IPS DF 6.9 (cell line): ENCODE measurements at regions not wholly inside any gene's neighbourhood (a gene's known extent, or its start where the extent isn't known, plus 50 kb on each side); places are given as distances from the start of the nearest gene placed in this dataset.
"Not testable (repeated sequence)": the region's sequence is repeated elsewhere in the genome, so short reads cannot be mapped to it uniquely, and the experiment has no call there.

ENCODE experiments used
- DNase-seq: peaks from one replicate; pipeline ENCODE4 v3.0.0-alpha.2; 2013; ENCODE audit warnings: low read depth, low spot score
- H3K27ac ChIP-seq: one replicate; pipeline ENCODE4 v1.5.1; 2013; ENCODE audit warnings: low read length, control low read depth
- H3K27me3 ChIP-seq: 2 replicates; pipeline ENCODE4 v1.6.1; 2013; ENCODE audit warnings: mild to moderate bottlenecking, low read length; ENCODE audit not compliant: control insufficient read depth, insufficient read depth
- H3K36me3 ChIP-seq: 2 replicates; pipeline ENCODE4 v1.6.1; 2013; ENCODE audit warnings: low read length; ENCODE audit not compliant: control insufficient read depth, insufficient read depth
- H3K4me1 ChIP-seq: 2 replicates; pipeline ENCODE4 v1.6.1; 2013; ENCODE audit warnings: low read length; ENCODE audit not compliant: control insufficient read depth, insufficient read depth
- H3K4me3 ChIP-seq: 2 replicates; pipeline ENCODE4 v1.5.1; 2013; ENCODE audit warnings: mild to moderate bottlenecking, low read length
- H3K9me3 ChIP-seq: 2 replicates; pipeline ENCODE4 v1.6.1; 2013; ENCODE audit warnings: low read length, inconsistent platforms; ENCODE audit not compliant: control insufficient read depth, insufficient read depth
- WGBS: extraction: QIAGEN DNeasy Blood & Tissue Kit; methylation state at CpG from one replicate; pipeline ENCODE4 v1.1.7; 2013; ENCODE audit warnings: mixed read lengths, missing lambda C conversion rate; ENCODE audit not compliant: insufficient read length, insufficient coverage; 5-methylcytosine and 5-hydroxymethylcytosine counted together

DNA sequence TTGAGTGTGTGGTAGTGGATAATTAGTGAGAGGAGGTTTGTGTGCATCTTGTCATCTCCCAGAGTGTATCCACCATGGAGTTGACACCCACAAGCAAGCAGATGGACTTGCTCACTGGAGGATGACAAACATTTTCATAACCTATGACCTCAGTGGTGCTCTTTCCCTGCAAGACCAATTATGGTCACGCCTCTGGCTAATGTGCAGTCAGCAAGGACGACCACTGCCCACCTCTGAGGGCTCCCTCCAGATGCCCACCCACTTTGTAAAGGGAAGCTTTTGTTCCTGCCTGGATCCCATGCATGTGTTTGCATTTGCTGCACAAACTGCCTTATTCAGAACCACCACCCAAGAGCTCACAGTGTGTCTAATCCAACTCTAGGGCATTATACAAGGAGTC lies 982.8 kb downstream of the TMEM121 start:
- peaks cover 13% of the 10 kb centered on the region for H3K9me3 ChIP-seq
- WGBS: no CpG with 5 or more reads among the region's 2 CpGs
- H3K4me1 ChIP-seq: no peaks in the 10 kb centered on the region
- H3K36me3 ChIP-seq: no peaks in the 10 kb centered on the region
- H3K4me3 ChIP-seq: no peak overlapping the region
- no peaks in the 10 kb centered on the region for H3K27me3 ChIP-seq
- DNase-seq: no peak
- H3K27ac ChIP-seq: no peak overlapping the region

DNA sequence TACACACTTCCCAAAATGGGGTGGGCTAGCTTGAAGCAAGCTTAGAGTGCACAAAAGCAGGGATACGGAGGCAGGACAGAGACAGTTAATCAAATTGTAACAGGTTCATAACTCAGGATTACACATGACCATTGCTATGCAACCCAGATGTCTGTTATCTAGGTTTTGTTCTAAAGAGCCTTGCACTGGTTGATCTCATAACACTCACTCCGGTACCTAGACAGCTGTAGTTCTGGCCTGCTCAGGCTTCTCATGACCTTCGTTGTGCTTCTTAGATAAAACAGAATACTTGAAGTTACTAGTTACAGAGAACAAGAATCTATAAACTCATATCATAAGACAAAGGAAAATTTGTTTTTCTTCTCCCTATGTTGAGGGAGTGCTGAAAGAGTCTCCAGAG lies 983.4 kb downstream of the TMEM121 start:
- Histone ChIP-seq H3K27ac (no peak overlapping the region), H3K4me3 (no peak overlapping the region), H3K27me3 (no peaks in the 10 kb centered on the region), H3K9me3 (peaks cover 12% of the 10 kb centered on the region), H3K36me3 (no peaks in the 10 kb centered on the region), H3K4me1 (no peaks in the 10 kb centered on the region)
- whole genome bisulfite sequencing: no CpG with 5 or more reads among the region's 3 CpGs
- DNase-seq: no peak

GRCh38 chr14:106511006-106511799 lies 984.8 kb downstream of the TMEM121 start:
- DNase-seq: no peak
- WGBS: no CpG with 5 or more reads among the region's 9 CpGs
- no peak overlapping the region for H3K4me3 ChIP-seq
- H3K27me3 ChIP-seq: no peaks in the 10 kb centered on the region
- peaks cover 11% of the 10 kb centered on the region for H3K9me3 ChIP-seq
- H3K36me3 ChIP-seq: no peaks in the 10 kb centered on the region
- H3K4me1 ChIP-seq: no peaks in the 10 kb centered on the region
- no peak overlapping the region for H3K27ac ChIP-seq

GRCh38 chr14:106511800-106512198 lies 985.4 kb downstream of the TMEM121 start:
- no peaks in the 10 kb centered on the region for H3K4me1 ChIP-seq
- H3K9me3 ChIP-seq: peaks cover 11% of the 10 kb centered on the region
- no peak overlapping the region for H3K27ac ChIP-seq
- H3K27me3 ChIP-seq: no peaks in the 10 kb centered on the region
- no peak for DNase-seq
- H3K36me3 ChIP-seq: no peaks in the 10 kb centered on the region
- WGBS: no CpG with 5 or more reads among the region's 9 CpGs
- H3K4me3 ChIP-seq: no peak overlapping the region

- Histone ChIP-seq H3K27me3 (no peaks in the 10 kb centered on the region), H3K36me3 (no peaks in the 10 kb centered on the region), H3K4me3 (no peak overlapping the region), H3K4me1 (no peaks in the 10 kb centered on the region), H3K9me3 (peaks cover 9% of the 10 kb centered on the region), H3K27ac (no peak overlapping the region)
- DNase-seq: no peak
- WGBS: no CpG with 5 or more reads among the region's 3 CpGs
Observed at GRCh38 chr14:106513302-106513701, 986.9 kb downstream of the TMEM121 start.

GRCh38 chr14:106518054-106518943 lies 991.9 kb downstream of the TMEM121 start:
- WGBS: no CpG with 5 or more reads among the region's 11 CpGs
- peaks cover 8% of the 10 kb centered on the region for H3K9me3 ChIP-seq
- DNase-seq: no peak

DNA sequence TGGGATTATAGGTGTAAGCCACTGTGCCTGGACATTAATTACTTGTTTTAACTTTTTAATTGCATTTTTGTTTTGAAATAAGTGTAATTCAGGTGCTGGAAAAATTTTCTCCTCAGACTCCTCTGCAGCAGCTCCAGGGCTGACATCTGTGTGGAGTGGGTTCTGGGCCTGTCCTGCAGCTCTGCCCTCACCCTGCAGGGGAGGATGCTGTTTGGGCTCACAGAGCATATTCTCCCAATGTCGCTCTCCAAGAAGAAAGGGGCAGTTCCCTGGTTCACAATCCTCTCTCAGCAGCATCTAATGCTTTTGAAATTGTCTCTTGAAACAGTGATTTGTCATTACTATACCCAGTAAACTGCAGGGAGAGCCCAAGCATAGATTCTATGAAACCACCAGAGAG lies 995.7 kb downstream of the TMEM121 start:
- H3K27me3 ChIP-seq, H3K36me3 ChIP-seq, H3K4me3 ChIP-seq, H3K9me3 ChIP-seq, H3K4me1 ChIP-seq, DNase-seq, H3K27ac ChIP-seq: not testable (repeated sequence)
- WGBS: no CpG with 5 or more reads among the region's 1 CpG

More at GRCh38 chr14:106518054-106518943, 991.9 kb downstream of the TMEM121 start:
- H3K4me1 ChIP-seq: no peaks in the 10 kb centered on the region
- H3K27ac ChIP-seq: no peak overlapping the region
- no peaks in the 10 kb centered on the region for H3K36me3 ChIP-seq
- H3K4me3 ChIP-seq: no peak overlapping the region
- no peaks in the 10 kb centered on the region for H3K27me3 ChIP-seq

DNA sequence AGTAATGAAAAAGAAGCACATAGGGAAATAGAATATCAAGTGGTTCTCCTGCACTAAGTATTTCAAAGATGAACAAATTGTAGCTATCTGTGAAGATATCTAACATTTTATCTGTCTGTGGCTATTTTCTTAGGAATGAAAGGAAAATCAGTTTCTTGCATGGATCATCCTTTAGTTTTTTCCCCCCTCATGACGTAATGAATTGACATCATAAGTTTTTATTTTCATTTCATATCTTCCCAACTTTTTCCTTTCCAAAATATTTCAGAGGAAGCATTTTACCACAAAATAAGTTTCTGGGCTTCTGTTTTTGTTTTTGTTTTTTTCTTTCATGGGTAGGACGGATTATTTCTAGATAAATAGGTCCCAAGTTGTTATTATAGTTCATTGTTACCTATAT lies 996.6 kb downstream of the TMEM121 start:
- Histone ChIP-seq H3K27ac (no peak overlapping the region), H3K4me3 (no peak overlapping the region), H3K27me3 (no peaks in the 10 kb centered on the region), H3K9me3 (peaks cover 7% of the 10 kb centered on the region; the same call in 1 of the 2 replicates), H3K4me1 (no peaks in the 10 kb centered on the region), H3K36me3 (no peaks in the 10 kb centered on the region)
- WGBS: no CpG with 5 or more reads among the region's 2 CpGs
- DNase-seq: no peak

- Histone ChIP-seq H3K27ac (no peak overlapping the region), H3K36me3 (no peaks in the 10 kb centered on the region), H3K4me1 (no peaks in the 10 kb centered on the region), H3K4me3 (no peak overlapping the region), H3K27me3 (no peaks in the 10 kb centered on the region), H3K9me3 (peaks cover 16% of the 10 kb centered on the region)
- no peak for DNase-seq
- WGBS: no CpG with 5 or more reads among the region's 2 CpGs
Observed at GRCh38 chr14:106528717-106529116, 1002.3 kb downstream of the TMEM121 start.

GRCh38 chr14:106530031-106530422 lies 1003.6 kb downstream of the TMEM121 start:
- H3K4me1 ChIP-seq: no peaks in the 10 kb centered on the region
- no CpG with 5 or more reads among the region's 3 CpGs for WGBS
- H3K4me3 ChIP-seq: no peak overlapping the region
- DNase-seq: no peak
- no peak overlapping the region for H3K27ac ChIP-seq
- peaks cover 13% of the 10 kb centered on the region for H3K9me3 ChIP-seq
- H3K27me3 ChIP-seq: no peaks in the 10 kb centered on the region
- H3K36me3 ChIP-seq: no peaks in the 10 kb centered on the region
